Activated naive CD4-positive, alpha-beta T cell treated with anti-CD3 and anti-CD28 coated beads, Interleukin-2, amount 50 U/mL, for 24 hours (primary cell): ENCODE measurements at regions not wholly inside any gene's neighbourhood (a gene's known extent, or its start where the extent isn't known, plus 50 kb on each side); places are given as distances from the start of the nearest gene placed in this dataset.

ENCODE experiments used
- H3K27ac Mint-ChIP-seq: one replicate; pipeline ENCODE4 v1.8.0; 2021; ENCODE audit warnings: mild to moderate bottlenecking, mixed read lengths
- H3K27me3 Mint-ChIP-seq: one replicate; pipeline ENCODE4 v1.8.0; 2021; ENCODE audit warnings: mixed read lengths
- H3K36me3 Mint-ChIP-seq: one replicate; pipeline ENCODE4 v1.8.0; 2021; ENCODE audit warnings: mixed read lengths
- H3K4me1 Mint-ChIP-seq: one replicate; pipeline ENCODE4 v1.8.0; 2021; ENCODE audit warnings: mixed read lengths
- H3K4me3 Mint-ChIP-seq: one replicate; pipeline ENCODE4 v1.8.0; 2021; ENCODE audit warnings: mild to moderate bottlenecking, mixed read lengths
- H3K9me3 Mint-ChIP-seq: one replicate; pipeline ENCODE4 v1.8.0; 2021; ENCODE audit warnings: mixed read lengths

DNA sequence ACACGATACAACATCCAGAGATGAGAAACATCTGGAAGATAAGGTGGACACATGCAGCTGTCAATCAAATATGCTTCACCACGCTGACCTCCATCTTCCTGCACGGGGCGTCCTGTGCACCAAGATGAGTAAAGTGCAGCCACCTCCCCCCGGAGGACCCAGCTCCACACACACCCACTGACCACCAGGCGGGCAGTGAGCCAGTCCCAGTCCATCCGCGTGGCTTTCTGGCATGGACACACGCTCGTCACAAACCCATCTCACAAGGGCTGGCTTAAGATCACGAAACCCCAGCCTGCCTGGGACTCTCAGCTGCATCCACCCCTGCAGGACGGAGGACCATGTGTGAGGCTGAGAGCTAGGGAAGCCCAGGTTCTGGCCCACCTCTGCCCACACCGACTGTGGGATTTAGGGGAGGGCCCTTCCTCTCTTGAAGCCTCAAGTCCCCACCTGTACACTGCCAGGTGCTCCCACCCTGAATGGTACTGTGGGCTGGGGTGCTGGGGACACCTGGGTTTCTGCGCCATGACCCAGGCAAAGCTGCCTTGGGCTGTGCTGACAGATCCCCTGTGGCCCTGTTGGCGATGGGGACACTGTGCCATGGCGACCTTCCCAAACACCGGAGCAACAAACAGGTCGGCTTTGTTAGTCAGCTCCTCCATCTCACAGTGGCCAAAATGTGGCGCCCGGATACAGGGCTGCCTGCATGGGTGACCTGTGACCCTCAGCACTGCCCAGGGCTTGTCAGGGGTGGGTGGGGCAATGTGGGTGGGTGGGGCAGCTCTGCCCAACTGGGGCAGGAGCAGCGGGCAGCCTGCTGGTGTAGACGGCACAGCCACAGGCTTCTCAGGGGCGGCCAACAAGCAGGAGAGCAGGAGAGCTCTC lies 629.0 kb downstream of the TBC1D22A start:
- H3K36me3 Mint-ChIP-seq, result no peaks in the 10 kb centered on the region
- no peak overlapping the region for H3K27ac Mint-ChIP-seq
- H3K4me1 Mint-ChIP-seq, result no peaks in the 10 kb centered on the region
- H3K27me3 Mint-ChIP-seq, result no peaks in the 10 kb centered on the region
- no peak overlapping the region for H3K4me3 Mint-ChIP-seq
- H3K9me3 Mint-ChIP-seq, result no peaks in the 10 kb centered on the region

DNA sequence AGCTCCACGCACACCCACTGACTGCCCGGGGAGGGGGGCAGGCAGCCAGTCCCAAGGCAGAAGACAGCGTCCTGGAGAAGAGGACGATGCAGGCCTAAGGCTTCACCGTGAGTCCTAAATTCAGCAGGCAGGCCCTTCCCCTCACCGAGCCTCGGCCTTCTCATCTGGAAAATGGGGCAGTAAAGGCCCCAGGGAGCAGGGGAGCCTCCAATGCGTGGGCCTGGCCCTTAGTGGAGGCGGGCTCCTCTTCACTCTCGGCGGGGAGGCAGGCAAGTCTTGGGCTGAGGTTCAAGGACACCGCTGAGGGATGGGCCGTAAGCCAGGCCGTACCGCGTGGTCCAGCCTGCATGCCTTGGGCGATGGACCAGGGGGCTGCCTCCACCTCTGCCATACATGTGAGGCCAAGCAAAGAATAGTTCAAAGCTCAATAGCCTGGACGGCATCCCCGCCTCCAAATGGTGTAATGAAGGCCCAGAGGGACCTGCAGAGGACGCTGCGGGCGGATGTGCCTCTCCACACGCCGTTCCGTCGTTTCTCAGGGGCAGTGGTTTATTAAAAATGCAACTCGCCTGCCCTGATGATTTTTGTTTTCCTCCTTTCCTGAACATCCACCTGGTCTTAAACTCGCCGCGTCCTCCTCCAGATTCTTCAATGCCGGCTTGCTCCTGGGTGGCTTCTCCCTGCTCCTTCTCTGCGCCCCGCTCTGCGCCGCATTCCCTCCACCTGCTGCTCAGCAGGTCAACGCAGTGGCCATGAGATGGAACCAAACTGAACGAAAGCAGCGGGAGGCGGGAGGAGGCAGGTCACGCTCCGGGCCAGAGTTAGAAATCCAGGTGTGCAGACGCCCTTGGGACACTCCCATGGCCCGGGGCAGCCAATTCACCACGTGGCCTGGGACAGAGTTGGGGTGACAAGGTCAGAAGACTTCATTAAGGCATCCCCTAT lies 627.8 kb downstream of the TBC1D22A start:
- Mint-ChIP-seq H3K36me3 (no peaks in the 10 kb centered on the region), H3K27me3 (no peaks in the 10 kb centered on the region), H3K4me1 (no peaks in the 10 kb centered on the region), H3K4me3 (no peak overlapping the region), H3K9me3 (no peaks in the 10 kb centered on the region), H3K27ac (no peak overlapping the region)

DNA sequence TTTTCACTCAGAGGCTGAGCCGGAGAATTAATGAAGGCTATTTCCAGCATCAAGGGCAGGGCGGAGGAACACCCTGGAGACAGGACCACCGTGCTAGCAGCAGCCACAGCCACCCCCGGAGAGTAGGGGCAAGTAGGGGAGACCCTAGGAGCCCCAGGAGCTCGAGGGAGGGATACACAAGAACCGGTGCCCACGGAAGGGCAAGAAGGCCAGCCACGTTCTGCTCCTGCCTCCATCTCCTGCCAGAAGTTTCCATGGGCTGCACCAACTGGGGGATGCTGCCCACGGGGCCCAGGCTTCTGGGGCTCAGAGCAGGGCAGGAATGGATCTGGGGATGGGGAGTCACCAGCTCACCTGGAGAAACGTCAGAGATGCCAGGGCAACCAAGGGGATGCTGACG lies 626.8 kb downstream of the TBC1D22A start:
- no peaks in the 10 kb centered on the region for H3K9me3 Mint-ChIP-seq

DNA sequence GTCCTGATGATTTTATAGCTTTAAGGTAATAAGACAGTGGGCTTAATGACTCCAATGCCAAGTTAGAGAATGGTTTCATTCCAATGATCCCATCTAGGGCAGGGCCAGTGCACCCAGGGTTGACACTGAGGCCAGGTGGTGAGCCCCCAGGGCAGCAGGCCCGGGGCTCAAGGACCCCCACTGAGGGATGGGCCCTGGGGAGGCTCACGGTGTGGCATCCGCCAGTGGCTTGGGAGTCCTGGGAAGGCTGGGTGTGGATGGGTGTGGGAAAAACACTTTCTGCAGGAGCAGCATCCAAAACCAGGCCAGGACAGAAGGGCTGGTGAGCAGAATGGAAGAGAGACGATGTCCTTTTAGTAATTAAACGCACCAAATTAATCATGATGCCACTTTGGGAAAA lies 626.3 kb downstream of the TBC1D22A start:
- no peaks in the 10 kb centered on the region for H3K27me3 Mint-ChIP-seq
- no peak overlapping the region for H3K4me3 Mint-ChIP-seq
- no peaks in the 10 kb centered on the region for H3K36me3 Mint-ChIP-seq

More for the DNA sequence above, 626.8 kb downstream of the TBC1D22A start:
- Mint-ChIP-seq H3K36me3 (no peaks in the 10 kb centered on the region), H3K4me3 (no peak overlapping the region), H3K27ac (no peak overlapping the region), H3K27me3 (no peaks in the 10 kb centered on the region), H3K4me1 (no peaks in the 10 kb centered on the region)

DNA sequence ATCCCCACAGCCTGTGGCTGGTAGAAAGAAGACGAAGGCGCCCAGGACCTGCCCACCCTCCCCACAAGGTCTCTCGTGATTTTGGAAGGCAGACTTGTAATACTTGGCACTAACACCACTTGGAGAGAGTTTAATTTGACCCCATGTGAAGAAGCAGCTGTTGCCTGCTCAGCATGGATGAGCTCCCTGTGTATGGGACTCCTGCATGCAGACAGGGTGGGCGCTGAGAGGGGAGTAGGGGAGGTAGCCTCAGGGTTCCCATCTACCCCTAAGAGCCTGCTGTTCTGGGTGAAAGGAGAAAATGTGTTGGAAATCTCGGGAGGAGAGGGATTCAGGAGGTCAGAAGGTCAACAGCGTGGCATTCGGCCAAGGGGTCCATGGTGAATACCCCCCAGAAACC lies 625.9 kb downstream of the TBC1D22A start:
- no peaks in the 10 kb centered on the region for H3K27me3 Mint-ChIP-seq
- H3K4me3 Mint-ChIP-seq, result no peak overlapping the region
- no peak overlapping the region for H3K27ac Mint-ChIP-seq
- no peaks in the 10 kb centered on the region for H3K9me3 Mint-ChIP-seq
- H3K4me1 Mint-ChIP-seq, result no peaks in the 10 kb centered on the region
- H3K36me3 Mint-ChIP-seq, result no peaks in the 10 kb centered on the region

More for the DNA sequence above, 626.3 kb downstream of the TBC1D22A start:
- Mint-ChIP-seq H3K27ac (no peak overlapping the region), H3K4me1 (no peaks in the 10 kb centered on the region), H3K9me3 (no peaks in the 10 kb centered on the region)

DNA sequence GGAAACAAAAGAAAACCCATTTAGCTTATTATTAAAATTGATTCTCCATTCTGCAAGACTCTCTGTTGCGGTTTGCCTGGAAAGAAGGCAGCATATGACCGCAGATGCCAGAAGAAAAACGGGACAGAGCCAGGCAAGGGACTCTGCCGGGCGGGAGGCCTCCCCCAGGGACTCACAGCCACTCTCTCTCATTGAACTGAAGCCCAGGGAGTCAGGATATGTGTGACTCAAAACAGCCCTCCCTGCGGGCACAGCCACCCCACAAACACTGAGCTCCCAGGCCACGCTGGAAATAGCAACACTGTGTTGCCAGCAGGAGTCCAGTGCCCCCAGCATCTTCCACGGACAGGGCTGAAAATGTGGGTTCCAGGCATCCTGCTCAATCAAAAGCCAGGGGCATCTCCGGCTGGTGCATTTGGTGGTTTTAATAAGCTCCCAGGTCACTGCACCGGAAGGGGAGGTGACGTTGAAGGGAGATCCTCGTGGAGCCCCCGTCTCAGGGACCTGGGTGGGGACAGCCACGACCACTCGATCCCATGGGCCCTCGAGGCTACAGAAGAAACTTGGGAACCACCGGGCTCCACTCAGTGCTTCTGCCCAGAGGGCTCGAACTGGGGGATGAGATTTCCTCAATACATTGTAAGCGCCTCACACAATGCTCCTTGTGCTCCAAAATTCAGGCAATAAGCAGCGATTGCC lies 624.5 kb downstream of the TBC1D22A start:
- H3K27ac Mint-ChIP-seq, result no peak overlapping the region
- no peaks in the 10 kb centered on the region for H3K4me1 Mint-ChIP-seq
- H3K4me3 Mint-ChIP-seq, result no peak overlapping the region
- no peaks in the 10 kb centered on the region for H3K36me3 Mint-ChIP-seq
- H3K9me3 Mint-ChIP-seq, result no peaks in the 10 kb centered on the region
- no peaks in the 10 kb centered on the region for H3K27me3 Mint-ChIP-seq

DNA sequence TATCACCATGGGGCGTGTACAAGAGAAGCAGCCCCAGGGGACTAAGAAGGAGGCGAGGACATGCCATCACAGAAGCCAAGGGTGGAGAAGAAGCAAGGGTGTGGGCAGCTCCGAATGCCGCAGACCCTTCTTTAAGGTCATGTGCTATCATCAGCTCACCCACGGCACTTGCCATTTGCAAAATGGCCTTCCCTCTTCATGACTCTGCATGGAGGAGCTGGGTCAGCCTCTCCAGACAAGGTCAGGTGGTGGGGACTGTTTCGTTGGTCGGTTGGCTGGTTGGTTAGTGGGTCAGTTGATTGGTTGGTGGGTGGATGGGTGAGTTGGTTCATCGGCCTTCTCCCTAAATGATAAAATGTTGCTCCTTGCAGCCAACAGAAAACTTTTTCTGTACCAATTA lies 622.5 kb downstream of the TBC1D22A start:
- Mint-ChIP-seq H3K9me3 (no peaks in the 10 kb centered on the region), H3K27me3 (no peaks in the 10 kb centered on the region), H3K4me3 (no peak overlapping the region), H3K27ac (no peak overlapping the region), H3K4me1 (no peaks in the 10 kb centered on the region), H3K36me3 (no peaks in the 10 kb centered on the region)

DNA sequence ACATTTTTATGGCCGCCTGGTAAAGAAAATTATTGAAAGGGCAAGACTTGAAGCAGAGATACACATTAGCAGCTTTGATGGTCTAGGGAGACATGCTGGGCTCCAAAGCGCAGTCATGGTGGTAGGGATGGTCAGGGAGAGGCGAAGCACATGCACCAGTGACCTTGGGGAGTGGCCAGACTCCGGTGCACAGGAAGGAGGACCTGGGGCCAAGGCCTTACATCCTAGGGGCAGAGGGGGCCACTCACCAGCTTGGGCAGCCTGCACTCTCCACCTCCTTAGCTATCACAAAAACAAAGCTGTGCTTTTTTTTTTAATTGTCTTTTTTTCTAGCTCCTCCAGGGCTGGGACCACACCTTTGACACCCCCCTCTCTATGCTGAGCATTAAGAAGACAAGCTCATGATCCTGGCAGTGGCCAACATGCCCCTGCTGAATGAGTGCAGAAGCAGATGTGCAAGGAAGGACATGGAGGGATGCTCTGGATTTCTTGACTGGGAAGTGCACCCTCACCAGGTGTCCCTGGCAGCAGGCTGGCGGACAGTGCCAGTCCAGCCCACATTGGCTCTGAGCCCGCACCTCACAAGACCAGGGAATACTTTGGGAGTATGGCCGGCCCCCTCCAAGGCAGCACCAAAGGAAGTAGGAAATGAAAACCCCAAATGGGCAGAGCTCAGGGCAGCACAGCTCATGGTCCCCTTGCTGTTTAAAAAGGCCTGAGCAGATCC lies 619.9 kb downstream of the TBC1D22A start:
- H3K9me3 Mint-ChIP-seq, result no peaks in the 10 kb centered on the region
- H3K36me3 Mint-ChIP-seq, result peaks cover 2% of the 10 kb centered on the region
- H3K27ac Mint-ChIP-seq, result no peak overlapping the region

DNA sequence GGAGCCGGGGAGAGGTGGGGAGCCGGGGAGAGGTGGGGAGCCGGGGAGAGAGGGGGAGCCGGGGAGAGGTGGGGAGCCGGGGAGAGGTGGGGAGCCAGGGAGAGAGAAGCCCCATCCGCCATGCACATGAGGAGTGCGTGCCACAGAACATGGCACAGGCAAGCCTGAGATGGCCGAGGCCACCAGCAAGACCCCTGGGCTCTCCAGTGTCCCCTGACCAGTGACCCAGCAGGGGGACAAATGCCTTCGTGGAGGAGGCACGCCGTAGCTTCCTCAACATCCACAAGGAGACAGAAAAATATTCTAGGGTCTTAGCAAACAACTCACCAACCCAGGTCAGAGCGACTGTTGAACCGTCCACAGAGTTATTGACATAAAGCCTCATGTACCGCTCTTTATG lies 618.8 kb downstream of the TBC1D22A start:
- Mint-ChIP-seq H3K27ac (no peak overlapping the region), H3K27me3 (no peaks in the 10 kb centered on the region), H3K4me1 (no peaks in the 10 kb centered on the region), H3K36me3 (peaks cover 2% of the 10 kb centered on the region), H3K4me3 (no peak overlapping the region), H3K9me3 (no peaks in the 10 kb centered on the region)

More for the DNA sequence above, 619.9 kb downstream of the TBC1D22A start:
- Mint-ChIP-seq H3K4me3 (no peak overlapping the region), H3K27me3 (no peaks in the 10 kb centered on the region), H3K4me1 (no peaks in the 10 kb centered on the region)

DNA sequence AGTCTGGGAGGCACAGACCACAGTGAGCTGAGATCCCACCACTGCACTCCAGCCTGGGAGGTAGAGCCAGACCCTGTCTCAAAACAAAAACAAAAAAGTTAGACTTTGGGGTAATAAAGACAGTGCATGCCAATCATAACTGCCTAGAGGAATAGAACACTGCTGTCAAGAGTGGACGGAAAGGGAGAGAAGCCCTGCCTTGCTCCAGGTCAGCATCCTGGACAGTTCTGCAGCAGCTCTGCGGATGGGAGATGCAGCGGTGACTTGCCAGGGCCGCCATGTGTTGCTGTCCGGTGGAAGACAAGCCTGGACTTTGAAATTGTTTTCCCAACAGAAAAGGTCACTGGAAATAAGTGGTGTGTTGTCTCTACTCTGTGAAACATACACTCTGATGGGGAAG lies 618.2 kb downstream of the TBC1D22A start:
- Mint-ChIP-seq H3K4me3 (no peak overlapping the region), H3K27me3 (no peaks in the 10 kb centered on the region), H3K4me1 (no peaks in the 10 kb centered on the region), H3K27ac (no peak overlapping the region), H3K9me3 (no peaks in the 10 kb centered on the region), H3K36me3 (peaks cover 2% of the 10 kb centered on the region)

DNA sequence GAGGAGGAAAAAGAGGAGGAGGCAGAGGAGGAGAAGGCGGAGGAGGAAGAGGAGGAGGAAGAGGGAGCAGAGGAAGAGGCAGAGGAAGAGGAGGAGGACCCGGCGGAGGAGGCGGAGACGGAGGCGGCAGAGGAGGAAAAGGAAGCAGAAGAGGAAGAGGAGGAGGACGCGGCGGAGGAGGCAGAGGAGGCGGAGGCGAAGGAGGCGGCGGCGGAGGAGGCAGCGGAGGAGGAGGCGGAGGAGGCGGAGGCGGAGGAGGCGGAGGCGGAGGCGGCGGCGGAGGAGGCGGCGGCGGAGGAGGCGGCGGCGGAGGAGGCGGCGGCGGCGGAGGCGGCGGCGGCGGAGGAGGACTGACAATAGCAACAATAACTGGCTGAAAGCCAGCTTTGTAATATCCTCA lies 616.6 kb downstream of the TBC1D22A start:
- H3K9me3 Mint-ChIP-seq, result no peaks in the 10 kb centered on the region
- H3K27ac Mint-ChIP-seq, result peak overlapping the region; percentile 62
- H3K36me3 Mint-ChIP-seq, result peaks cover 2% of the 10 kb centered on the region
- H3K4me1 Mint-ChIP-seq, result no peaks in the 10 kb centered on the region
- no peaks in the 10 kb centered on the region for H3K27me3 Mint-ChIP-seq
- H3K4me3 Mint-ChIP-seq, result no peak overlapping the region

DNA sequence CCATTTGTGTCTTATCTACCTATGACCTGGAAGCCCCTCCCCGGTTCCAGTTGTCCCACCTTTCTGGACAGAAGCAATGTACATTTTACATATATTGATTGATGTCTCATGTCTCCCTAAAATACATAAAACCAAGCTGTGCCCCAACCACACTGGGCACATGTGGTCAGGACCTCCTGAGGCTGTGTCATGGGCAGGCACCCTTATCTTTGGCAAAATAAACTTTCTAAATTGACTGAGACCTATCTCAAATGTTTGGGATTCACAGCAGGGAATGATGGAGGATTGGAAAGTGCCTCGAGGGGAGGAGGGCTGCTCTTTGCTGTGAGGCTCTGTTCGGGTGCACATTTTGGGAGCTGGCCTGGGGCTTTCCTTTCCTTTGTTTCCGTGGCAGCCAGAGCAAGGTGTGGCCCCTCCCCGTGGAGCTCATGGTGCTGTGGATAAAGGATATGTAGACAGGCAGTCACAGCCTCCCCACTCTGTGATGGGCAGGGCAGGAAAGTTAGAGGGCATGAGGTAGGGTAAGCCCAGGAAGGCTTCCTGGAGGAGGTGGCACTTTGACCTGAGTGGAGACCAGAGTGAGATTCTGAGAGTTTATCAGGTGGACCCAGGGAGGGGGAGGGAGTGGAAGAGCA lies 615.6 kb downstream of the TBC1D22A start:
- no peak overlapping the region for H3K4me3 Mint-ChIP-seq
- H3K36me3 Mint-ChIP-seq, result peaks cover 2% of the 10 kb centered on the region
- H3K9me3 Mint-ChIP-seq, result no peaks in the 10 kb centered on the region
- H3K27me3 Mint-ChIP-seq, result no peaks in the 10 kb centered on the region
- H3K4me1 Mint-ChIP-seq, result no peaks in the 10 kb centered on the region
- H3K27ac Mint-ChIP-seq, result peak overlapping the region; percentile 41

DNA sequence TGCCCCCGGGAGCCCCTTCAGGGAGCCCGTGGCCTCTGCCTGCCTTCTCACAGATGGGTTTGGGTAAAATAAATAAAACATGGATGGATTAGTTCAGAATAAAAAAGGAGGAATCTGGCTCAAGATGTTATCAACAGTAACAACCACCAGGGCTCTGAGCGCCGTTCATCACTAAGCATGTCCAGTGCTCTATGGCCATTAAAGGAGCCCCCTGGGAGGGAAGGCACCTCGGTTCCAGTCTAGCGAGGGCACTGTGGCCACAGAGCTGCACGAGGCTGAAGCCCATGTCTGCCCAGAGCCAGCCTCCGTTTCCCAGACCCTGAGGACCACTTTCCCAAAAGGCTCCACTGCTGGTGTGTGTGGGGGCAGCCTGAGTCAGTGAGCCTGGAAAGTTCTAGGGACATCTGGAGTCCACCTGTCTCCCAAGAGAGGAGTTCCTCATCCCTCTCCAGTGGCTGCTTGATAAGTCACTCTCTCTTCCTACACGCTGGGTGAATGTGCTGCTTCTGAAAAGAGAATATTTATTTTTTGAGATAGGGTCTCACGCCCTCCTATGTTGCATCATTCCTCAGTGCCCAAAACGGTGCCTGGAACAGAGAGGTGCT lies 614.6 kb downstream of the TBC1D22A start:
- peaks cover 2% of the 10 kb centered on the region for H3K36me3 Mint-ChIP-seq
- H3K4me3 Mint-ChIP-seq, result no peak overlapping the region
- H3K4me1 Mint-ChIP-seq, result no peaks in the 10 kb centered on the region
- H3K27ac Mint-ChIP-seq, result no peak overlapping the region
- H3K9me3 Mint-ChIP-seq, result no peaks in the 10 kb centered on the region
- H3K27me3 Mint-ChIP-seq, result no peaks in the 10 kb centered on the region

DNA sequence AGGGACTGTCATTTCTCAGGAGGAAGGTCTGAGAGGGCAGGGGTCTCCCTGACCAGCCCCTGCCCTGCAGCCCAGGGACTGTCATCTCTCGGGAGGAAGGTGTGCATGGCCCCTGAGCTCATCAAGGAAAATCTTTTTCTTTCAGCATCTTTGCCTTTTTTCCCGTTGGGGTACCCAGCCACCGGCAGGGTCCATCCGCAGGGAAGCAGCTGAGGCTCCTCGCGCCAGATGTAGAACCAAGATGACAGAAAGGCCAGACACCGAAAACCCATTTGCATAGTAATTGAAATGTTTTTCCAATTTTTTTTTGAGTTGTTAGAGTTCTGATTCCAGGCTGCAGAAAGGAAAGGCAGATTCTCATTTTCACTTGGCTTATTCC lies 613.9 kb downstream of the TBC1D22A start:
- H3K4me3 Mint-ChIP-seq, result no peak overlapping the region
- H3K4me1 Mint-ChIP-seq, result no peaks in the 10 kb centered on the region
- H3K27me3 Mint-ChIP-seq, result peaks cover 2% of the 10 kb centered on the region
- peaks cover 2% of the 10 kb centered on the region for H3K36me3 Mint-ChIP-seq
- H3K27ac Mint-ChIP-seq, result no peak overlapping the region
- no peaks in the 10 kb centered on the region for H3K9me3 Mint-ChIP-seq
